ENCODE measurements at regions not wholly inside any gene's neighbourhood (a gene's known extent, or its start where the extent isn't known, plus 50 kb on each side); places are given as distances from the start of the nearest gene placed in this dataset.

- TF ChIP-seq ZNF609 (CRISPR knock-in tag; IDR thresholded peaks at IDR 0.05; ENCODE audit: borderline replicate concordance) (no peak), MTA1 (IDR thresholded peaks at IDR 0.05; ENCODE audit: borderline replicate concordance) (no peak), ZNF780A (CRISPR knock-in tag; IDR thresholded peaks at IDR 0.05) (no peak), SMARCA4 (IDR thresholded peaks at IDR 0.05) (no peak), ARID3A (IDR thresholded peaks at IDR 0.05; ENCODE audit: borderline replicate concordance, low read depth, low read length) (no peak)
Observed at GRCh38 chr2:239807568-239807967, 217.6 kb downstream of the NDUFA10 start (continued).
